GM21723 (cell line): ENCODE measurements at regions not wholly inside any gene's neighbourhood (a gene's known extent, or its start where the extent isn't known, plus 50 kb on each side); places are given as distances from the start of the nearest gene placed in this dataset.
"Not testable (repeated sequence)": the region's sequence is repeated elsewhere in the genome, so short reads cannot be mapped to it uniquely, and the experiment has no call there.

Experiments used
- ATAC-seq: cut with Tn5 transposase; IDR thresholded peaks from one replicate; pipeline ENCODE4 v1.9.1; 2021; ENCODE audit warnings: mild to moderate bottlenecking, moderate library complexity; ENCODE audit not compliant: unreplicated experiment

- no peak for ATAC-seq
Measured at GRCh38 chr5:122599000-122599399, 175.9 kb upstream of the SNX2 start.

DNA sequence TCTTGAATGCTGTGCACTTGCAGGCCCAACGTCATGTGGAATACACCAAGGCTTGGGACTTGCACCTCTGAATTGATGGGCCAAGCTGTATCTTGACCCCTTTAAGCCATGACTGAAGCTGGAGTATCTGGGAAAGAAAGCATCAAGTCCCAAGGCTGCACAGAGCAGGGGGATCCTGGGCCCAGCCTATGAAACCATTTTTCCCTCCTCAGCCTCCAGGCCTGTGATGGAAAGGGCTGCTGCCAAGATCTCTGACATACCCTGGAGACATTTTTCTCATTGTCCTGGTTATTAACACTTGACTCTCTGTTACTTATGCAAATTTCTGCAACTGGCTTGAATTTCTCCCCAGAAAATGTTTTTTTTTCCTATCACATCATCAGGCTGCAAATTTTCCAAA is 174.0 kb upstream of the SNX2 start:
- no peak for ATAC-seq

GRCh38 chr5:122602700-122603099 is 172.2 kb upstream of the SNX2 start:
- ATAC-seq: no peak

GRCh38 chr5:122605236-122605635 is 169.6 kb upstream of the SNX2 start:
- ATAC-seq: no peak

DNA sequence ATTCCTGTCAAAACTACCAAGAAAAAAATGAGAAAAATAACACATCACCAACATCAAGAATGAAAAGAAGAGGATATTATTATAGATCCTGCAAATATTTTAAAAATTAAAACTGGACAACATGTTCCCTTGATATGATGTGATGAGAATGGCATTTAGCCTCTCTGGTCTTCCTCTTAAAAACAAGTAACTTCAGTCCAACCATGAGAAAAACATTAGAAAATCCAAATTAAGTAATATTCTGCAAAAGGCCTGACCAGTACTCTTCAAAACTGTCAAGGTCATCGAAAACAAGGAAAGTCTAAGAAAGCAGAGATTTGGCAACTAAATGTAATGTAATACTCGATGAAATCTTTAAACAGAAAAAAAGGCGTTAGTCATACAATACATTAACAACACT is 167.1 kb upstream of the SNX2 start:
- no peak for ATAC-seq

DNA sequence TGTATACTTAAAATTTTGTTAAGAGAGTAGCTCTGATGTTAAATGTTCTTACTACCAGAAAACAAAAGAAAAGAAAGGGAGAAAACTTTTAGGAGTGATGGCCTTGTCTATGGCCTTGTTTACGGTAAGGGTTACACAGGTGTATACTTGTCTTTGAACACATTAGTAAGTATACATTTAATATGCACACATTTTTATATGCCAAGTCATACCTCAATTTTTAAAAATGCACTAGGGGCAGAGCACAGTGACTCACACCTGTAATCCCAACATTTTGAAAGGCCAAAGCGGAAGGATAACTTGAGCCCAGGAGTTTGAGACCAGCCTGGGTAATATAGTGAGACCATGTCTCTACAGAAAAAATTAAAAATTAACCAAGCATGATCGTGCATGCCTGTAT is 166.7 kb upstream of the SNX2 start:
- ATAC-seq: no peak

- ATAC-seq: no peak
Measured at GRCh38 chr5:122611406-122611805, 163.5 kb upstream of the SNX2 start.

DNA sequence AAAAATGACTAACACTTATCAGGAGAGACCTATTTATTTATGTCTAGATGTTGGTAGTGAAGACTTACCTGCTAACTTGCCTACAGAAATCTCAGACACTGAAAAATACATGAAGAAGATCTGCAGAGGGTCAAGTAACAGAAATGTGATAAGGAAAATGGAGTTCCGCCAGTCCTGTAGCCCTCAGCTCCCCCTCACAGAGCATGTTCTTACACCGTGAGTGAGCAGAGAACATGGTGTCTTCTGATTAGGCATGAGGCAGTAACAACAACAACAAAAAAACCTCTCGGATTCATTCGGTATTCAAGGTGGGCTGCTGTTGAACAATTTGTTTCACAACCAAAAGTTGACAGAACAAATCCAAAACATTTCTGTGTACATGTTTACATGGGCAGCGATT is 162.0 kb upstream of the SNX2 start:
- ATAC-seq: no peak

DNA sequence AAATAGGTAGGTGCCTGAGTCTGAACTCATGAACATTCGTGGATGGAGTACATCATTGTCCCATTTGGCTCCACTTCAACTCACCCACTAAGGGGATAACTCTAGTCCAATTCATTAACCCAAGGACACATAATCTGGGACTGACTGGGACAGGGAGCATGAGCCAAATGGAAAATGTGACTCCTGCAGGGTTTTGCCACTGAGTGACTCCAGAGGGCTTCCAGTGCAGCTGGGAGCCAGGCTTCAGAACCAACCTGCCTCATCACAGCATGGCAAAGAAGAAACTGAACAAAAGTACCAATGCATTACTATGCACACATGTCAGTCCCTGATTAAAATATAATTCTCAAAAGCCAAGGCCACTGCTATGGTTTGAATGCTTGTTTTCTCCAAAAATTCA is 159.7 kb upstream of the SNX2 start:
- no peak for ATAC-seq

DNA sequence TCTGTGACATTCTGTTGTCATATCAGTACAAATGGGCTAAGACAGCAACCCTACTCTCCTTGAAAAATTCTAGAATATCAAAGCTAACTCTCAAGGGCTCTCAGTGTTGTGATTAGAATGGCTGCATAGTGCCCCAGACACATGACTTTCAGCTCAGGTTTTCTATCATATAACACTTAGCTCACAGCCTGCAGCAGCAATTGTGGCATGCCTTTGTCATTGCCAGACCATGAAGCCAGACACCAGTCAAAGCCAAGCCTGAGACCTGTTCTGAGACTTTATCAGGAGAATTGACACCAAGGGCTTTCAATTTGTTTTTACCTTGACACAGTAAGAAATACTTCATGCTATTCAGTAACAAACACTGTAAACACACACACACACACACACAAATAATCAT is 159.0 kb upstream of the SNX2 start:
- ATAC-seq: no peak

DNA sequence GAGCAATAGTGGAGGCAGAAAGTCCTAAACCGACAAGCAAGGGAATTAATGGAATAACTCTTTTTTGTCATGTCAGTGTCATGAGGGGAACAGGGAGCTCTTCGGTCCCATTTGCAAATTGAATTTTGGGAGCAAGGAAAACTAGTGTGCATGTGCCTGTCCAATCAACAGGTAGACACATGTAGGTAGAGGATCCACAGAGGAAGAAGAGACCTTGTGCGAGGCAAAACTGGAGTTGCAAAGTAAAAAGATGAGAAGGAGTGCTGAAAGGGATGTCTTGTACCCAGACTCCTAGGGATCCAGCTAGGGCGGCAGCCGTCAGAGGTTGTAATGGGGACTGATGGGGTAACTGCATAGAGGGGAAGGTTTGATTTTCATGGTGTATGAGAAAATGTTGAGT is 156.8 kb upstream of the SNX2 start:
- ATAC-seq: not testable (repeated sequence)

DNA sequence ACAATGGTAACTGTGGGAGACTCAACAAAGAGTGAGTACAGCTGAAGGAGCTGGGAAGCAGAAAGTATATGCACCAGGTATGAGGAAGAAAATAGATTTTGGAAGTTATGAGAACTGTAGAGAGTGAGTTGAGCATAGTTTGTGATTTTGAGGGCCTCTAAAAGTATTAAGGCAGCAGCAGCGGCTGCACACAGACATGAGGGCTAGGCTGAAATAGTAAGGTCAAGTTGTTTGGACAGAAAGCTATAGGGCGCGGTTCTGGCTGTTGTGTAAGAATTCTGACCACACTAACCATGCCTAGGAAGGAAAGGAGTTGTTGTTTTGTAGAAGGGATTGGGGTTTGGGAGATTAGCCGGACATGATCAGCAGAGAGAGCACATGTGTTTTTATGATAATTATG is 154.1 kb upstream of the SNX2 start:
- not testable (repeated sequence) for ATAC-seq

DNA sequence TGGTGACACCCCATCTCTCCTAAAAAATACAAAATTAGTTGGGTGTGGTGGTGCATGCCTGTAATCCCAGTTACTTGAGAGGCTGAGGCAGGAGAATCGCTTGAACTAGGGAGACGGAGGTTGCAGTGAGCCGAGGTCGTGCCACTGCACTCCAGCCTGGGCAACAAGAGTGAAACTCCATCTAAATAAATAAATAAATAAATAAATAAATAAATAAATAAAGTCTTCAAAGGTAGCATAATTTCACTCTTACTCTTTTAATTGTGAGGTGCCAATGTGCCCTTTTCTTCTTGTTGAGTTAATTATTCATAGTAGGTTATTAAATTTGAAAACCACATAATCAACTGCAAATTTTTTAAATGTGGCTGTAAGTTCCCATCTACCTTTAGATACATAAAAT is 146.2 kb upstream of the SNX2 start:
- not testable (repeated sequence) for ATAC-seq

GRCh38 chr5:122629121-122629677 is 145.7 kb upstream of the SNX2 start:
- ATAC-seq: no peak

GRCh38 chr5:122638581-122638980 is 136.3 kb upstream of the SNX2 start:
- ATAC-seq: no peak

DNA sequence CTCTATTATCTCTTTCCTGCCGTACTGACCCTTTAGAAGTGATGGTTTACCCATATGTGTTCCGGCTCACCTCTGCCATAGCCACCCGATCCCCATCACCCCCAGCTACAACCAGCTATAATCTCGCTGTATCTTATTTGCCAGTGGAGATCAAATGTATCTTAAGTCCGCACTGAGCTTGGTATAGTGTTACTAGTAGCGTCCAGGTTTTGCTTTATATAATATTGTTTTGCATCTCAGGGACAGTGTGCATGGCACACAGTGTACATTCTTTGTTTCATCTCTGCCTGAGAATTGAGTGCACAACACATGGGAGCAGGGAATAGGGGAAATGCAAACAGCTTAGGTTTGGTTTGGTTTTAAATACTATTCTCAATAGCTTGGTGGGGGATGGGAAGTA is 135.8 kb upstream of the SNX2 start:
- no peak for ATAC-seq

GRCh38 chr5:122639864-122640263 is 135.0 kb upstream of the SNX2 start:
- no peak for ATAC-seq

DNA sequence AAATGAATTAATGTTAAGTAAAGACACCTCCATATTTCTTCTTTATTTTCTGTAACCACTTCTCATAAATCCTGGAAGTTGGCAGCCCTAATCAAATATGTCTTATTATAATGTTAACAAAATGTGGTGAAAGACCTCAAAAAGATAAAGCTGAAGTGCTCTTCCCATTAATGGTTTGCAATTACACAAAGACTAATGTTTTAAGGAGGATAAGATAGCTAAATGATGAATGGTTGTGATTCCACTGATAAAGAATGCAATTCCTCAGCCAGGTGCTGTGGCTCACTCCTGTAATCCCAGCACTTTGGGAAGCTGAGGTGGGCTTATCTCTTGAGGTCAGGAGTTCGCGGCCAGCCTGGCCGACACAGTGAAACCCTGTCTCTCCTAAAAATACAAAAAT is 125.8 kb upstream of the SNX2 start:
- no peak for ATAC-seq

DNA sequence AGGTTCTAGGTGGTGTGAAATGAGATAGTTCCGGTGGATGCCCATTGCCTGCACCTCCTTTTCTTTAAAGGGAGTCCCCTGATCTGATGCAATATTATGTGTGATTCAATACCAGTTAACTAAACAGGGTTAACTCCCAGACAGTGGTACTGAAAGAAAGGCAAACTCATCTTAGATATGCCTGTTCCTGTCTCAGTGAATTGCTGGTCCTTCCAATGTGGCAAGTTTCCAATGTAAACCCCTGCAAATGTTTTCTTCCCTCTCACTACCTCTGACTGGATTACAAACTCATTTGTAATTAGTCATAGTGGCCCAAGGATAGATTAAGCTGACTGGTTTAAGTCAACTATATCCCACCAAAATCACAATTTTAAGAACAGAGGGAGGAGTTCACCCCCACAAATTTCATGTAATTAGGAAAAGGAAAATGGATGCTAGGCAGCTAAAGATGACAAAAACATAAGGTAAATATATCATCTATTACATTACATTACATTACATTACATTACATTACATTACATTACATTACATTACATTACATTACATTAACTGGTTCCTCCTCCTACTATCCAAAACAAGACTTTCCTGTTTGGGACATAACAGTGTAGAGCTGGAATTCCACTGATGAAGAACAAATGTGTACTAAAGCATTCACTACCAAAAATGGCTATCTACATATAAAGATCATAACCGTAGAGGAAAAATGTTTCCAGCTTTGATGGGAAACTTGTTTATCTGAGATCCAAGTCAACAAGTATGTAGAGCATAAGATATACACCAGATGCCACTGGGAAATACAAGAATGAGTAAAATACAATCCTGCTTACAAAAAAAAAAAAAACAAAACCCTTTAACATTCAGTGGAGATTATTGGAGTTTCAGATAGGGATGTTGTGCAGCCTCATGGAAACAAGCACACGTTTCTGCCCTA is 121.5 kb upstream of the SNX2 start:
- ATAC-seq: no peak

- no peak for ATAC-seq
Measured at GRCh38 chr5:122656160-122656559, 118.7 kb upstream of the SNX2 start.

DNA sequence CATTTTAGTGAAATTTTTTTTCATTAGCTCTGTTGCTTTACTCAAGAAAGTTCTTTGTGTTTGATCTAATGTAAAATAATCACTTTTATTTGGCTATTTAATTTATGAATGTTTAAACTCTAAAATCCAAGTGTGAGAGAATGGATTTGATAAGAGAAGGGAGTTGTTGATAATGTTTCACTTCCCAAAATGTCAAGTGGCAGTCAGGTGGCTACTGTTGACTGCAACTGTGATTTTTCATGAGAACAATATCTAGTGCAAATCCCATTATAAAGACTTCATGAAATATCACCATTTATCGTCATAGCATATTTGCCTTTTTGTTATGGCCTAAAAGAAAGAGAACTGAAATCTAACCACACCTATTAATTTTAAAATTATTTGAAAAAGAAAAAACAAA is 118.3 kb upstream of the SNX2 start:
- no peak for ATAC-seq

DNA sequence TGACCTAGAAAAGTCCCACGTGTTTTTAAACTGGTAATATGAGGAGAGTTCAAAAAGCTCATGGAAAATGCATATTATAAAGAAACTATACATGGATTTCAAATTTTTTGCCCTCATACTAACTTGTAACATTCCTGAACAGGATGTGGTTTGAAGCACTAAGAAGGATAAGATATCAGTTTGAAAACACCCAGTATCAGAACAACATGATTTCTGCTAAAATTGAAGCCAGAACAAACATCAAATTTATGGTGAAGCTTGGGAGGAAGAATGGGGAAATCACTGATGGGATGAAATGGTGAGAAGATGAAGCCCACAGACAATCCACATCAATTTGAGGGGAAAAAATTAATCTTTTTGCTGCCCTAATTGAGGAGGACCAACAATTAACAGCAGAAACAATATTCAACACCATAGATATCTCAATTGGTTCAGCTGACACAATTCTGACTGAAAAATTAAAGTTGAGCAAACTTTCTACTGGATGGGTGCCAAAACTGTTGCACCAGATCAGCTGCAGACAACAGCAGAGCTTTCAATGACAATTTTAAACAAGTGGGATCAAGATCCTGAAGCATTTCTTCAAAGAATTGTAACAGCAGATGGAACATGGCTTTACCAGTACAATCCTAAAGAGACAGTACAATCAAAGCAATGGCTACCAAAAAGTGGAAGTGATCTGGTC is 113.2 kb upstream of the SNX2 start:
- no peak for ATAC-seq
